GOT3 (cell line): ENCODE measurements at regions not wholly inside any gene's neighbourhood (a gene's known extent, or its start where the extent isn't known, plus 50 kb on each side); places are given as distances from the start of the nearest gene placed in this dataset.

Experiments used
- DNase-seq: peaks from one replicate; lab custom pipeline; 2025; ENCODE audit warnings: mixed read lengths; lab: John Stamatoyannopoulos, UW

- no peak for DNase-seq
Measured at GRCh38 chr16:74232806-74233465, 63.7 kb upstream of the PSMD7 start.

DNA sequence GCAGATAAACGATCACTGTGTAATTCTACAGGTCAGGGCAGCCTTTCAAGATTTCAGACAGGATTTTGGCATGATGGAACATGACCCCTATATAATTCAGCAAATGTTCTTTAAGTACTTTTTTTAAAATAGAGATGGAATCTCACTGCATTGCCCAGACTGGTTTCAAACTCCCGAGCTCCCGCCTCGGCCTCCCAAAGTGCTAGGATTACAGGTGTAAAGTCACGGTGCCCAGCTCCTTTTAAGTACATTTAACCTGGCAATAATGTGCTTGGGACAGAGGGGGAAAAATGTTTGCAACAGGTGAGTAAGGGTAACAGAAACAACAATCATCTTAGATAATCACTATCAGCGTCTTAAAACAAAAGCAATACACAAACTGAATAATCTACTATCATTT, 66.5 kb upstream of the PSMD7 start:
- DNase-seq, result no peak

DNA sequence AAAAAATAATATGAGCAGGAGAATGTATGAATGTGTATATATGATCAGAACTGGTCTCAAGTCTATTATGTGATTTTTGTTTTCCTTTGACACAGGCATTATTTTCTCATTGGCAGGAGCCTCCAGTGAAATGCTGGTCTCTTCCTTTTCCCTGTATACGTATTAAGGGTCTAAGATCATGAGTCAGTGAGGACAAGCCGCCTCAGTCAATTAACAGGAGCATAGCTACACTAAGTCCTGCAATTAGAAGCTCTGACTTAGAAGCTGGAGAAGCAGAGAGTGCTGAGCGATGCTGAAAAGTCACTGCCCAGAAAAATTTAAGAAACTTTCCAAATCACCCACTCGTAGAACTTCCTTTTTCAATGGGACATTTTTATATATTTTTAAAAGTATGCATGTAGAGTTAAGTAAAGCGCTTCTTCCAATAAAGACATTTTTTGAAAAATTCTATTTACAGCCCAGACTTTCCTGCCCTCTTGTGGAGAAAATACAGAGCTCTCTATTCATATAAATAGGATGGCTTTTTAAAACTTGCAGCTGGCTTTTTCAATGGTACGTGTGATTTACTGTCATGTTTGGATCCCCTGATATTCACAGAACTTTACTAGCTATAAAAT, 70.2 kb upstream of the PSMD7 start:
- DNase-seq, result no peak

DNA sequence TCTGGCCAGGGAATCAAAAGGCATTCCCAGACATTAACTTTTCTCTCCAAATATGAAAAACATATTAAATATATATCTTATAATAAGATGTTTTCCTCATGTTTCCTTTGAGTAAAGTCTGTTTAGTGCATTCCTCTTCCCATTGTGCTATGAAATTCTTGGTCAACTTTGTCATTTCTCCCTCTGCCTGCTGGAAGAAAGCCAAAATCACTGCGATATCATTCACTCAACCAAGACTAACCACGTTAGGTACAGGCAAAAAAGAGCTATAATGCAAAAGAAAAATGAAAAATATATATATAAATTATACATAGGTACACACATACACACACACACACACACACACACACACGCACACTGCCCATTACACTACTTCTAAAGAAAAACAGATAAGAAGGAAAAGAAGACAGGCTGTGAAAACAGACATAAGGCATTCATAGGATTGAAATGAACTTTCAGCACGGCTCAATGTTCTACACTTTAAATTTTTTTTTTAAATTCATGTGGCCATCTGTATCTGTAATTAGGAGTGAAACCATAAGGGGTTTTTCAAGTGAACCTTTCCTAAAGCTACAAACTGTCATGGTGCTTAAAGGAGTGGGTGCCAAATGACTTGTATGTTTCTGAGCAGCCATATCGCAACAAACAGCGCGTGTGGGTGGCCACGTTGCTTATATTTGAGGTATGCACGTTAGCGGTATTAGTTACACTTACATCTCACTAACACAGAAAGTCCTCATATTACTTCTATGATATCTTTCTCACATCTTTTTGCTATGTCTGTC, 71.6 kb upstream of the PSMD7 start:
- DNase-seq, result no peak

- no peak for DNase-seq
Measured at GRCh38 chr16:74221828-74222227, 74.8 kb upstream of the PSMD7 start.

DNA sequence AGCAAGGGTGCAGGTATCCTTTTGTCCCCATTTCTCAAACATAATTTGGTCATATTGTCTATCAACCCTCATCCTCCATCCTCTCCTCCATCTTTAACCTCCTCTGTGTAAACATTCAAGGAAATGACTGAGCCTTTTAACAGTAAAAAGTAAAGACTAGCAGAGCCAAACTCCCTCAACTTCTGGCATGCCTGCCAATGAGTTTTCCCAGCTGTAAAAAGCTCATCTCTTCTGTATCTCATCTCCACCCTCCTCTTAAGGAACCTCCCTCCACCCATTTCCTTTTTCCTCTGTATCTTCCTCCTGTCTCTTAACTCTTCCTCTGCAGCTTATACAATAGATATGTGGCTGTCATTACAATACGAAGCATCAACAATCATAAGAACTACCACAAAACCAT, 76.9 kb upstream of the PSMD7 start:
- DNase-seq, result no peak

GRCh38 chr16:74218871-74219270, 77.7 kb upstream of the PSMD7 start:
- DNase-seq, result no peak

DNA sequence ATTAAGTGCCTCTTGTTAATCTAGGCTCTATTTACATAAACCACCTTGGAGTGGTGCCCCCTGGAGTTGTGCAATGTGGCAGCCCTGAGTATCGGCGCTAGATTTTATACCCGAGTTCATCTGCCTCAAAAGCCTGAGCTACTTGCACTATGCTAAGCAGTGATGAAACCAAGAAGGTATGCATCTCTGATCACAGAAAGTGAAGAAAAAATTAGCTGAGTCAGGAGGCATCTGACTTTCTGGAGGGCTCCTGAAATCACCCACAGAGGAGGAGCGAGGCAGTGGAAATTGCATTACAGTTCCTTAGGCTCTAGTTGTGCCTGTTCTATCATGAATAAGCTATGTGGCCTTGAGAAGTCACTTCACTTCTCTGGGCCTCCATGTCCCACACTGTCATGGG, 80.3 kb upstream of the PSMD7 start:
- no peak for DNase-seq

- no peak for DNase-seq
Measured at GRCh38 chr16:74215249-74215648, 81.4 kb upstream of the PSMD7 start.

DNA sequence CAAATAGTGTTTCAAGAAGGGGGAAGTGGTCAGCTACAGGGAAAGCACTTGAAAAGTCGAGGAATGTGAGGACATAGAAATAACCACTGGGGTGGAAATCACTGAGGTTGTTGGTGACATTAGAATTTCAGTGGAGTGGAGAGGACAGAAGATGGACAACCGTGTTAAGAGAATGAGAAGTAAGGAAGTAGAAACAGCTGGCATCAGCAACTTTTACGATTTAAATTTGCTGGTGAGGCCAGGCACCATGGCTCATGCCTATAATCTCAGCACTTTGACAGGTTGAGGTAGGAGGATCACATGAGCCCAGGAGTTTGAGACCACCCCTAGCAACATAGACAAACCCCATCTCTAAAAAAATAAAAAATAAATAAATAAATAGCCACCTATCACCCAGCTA, 83.2 kb upstream of the PSMD7 start:
- no peak for DNase-seq

DNA sequence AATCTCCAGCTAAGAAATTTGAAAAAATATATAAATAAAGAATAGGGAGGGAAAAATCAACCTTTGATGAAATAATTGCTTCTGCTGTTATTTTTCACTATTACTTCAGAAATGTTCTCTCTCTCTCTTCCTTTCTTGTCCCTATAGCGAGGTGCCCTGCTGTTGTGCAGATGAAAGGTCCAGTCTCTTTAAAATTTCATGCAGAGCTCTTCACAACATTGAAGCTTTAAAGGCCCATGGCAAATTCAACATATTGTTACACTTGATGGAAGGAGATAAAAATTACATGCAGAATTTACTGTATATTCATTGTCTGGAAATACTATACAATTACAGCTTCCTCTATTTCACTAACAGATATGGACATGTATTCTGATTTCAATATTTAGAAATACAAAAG, 86.4 kb upstream of the PSMD7 start:
- DNase-seq, result no peak

DNA sequence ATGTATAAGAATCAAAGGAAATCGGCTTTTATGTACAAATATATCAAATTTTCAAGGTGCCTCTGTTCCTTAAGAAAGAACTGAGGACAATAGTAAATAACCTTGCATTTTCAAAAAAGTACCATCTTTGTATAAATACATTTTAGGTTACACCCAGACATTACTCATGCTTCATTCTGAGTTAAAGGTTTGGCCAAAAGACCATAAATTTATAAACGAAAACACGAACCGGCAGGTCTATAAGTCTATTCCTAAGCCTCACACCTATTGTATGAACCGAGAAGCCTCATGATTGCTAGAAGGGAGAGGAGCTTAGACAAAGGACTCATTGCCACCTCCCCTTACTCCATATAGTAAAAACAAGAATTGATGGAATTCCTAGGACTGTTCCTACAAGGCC, 94.6 kb upstream of the PSMD7 start:
- DNase-seq, result no peak

- no peak for DNase-seq
Measured at GRCh38 chr16:74201576-74201975, 95.0 kb upstream of the PSMD7 start.

DNA sequence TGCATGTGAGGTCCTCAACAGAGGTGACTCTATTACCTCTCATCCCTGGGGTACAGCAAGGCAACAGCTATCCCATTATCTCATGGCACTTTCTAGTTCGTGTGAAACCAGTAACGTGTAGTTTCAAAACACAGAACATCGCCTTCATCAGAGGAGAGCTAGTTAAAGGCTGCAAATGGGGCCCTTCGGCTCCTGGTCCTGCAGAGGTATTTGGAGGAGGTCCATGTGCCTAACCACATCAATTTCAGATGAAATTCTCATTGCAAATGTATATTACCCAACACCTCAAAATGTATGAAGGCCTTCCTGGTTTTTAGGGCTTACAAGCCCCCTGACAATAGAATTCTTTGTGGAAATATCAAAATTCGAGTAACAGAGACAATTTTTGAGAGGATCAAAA, 95.7 kb upstream of the PSMD7 start:
- DNase-seq, result no peak

- no peak for DNase-seq
Measured at GRCh38 chr16:74199842-74200124, 96.8 kb upstream of the PSMD7 start.

DNA sequence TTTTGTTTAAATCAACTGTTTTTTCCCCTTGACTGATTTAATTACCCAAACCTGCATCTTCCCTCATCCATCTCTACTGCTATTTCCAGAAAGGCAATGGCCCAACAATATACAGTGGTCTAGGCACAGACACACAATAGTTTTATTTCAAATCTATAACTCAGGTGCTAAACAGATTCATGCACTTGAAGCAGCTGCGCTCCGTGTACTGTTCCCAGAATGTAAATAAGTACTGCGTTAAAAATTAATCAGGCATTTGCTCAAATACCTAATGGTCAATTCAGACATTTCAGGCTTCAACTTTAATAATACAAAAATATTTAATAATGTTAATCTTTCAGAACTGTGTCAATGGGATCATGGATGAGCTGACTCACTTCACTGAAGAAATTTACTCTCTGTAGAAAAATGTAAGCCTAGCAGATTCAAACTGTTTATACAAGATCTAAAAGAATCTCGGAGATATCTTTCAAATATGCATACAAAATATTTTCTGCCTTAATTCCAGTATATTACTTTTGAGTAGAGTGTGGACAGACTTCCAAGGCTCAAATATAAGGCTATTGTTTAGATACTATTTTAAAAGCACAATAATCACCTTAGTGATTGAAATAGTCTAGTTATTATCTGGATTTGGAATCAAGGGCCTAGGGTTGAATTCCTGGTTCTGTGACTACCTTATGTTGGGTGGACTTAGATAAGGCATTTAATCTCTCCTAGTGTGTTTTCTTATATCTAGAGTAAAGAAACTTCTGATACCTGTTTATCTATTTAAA, 97.4 kb upstream of the PSMD7 start:
- DNase-seq, result no peak

DNA sequence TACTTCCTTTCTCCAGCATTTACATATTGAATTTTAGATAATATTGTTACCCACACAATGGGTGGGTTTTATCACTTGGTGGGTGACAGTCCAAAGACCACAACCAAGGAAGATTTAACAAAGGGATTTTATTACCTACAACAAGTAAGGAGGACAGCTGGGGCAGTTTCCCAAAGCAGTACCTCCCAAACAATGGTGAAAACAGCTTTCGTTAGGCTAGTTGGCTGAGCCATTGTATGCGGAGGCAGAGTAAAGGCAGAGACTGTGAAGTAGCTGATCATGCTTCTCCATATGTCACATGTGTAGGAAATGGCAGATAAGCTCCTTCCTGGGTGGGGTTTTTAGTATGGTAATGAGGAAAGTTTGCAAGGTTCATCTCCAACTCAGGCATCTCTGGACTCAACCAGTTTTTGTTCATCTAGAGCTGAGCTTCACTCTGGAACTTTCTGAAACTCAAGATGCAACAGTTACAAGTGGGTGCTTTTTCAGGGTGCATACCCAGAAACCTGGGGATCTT, 104.3 kb upstream of the PSMD7 start:
- DNase-seq, result no peak

- DNase-seq, result no peak
Measured at GRCh38 chr16:74190292-74190691, 106.3 kb upstream of the PSMD7 start.

- DNase-seq, result no peak
Measured at GRCh38 chr16:74188856-74189255, 107.8 kb upstream of the PSMD7 start.

- DNase-seq, result no peak
Measured at GRCh38 chr16:74186561-74186971, 110.0 kb upstream of the PSMD7 start.

- DNase-seq, result no peak
Measured at GRCh38 chr16:74184839-74185238, 111.8 kb upstream of the PSMD7 start.

GRCh38 chr16:74183601-74184360, 112.8 kb upstream of the PSMD7 start:
- no peak for DNase-seq
